IMR-90 (cell line): ENCODE measurements at regions not wholly inside any gene's neighbourhood (a gene's known extent, or its start where the extent isn't known, plus 50 kb on each side); places are given as distances from the start of the nearest gene placed in this dataset.

Experiments used
- ATAC-seq: fragments of 200-7000 bp; cut with Tn5 transposase; 2 replicates; pipeline ENCODE4 v1.9.1; 2020; ENCODE audit warnings: low read depth, mild to moderate bottlenecking, moderate library complexity
- BruUV-seq: library from RNA; stranded (reverse); fragments of 400-500 nt; replicated peaks from 2 replicates; lab custom pipeline; 2021; lab: Mats Ljungman, UMichigan
- CTCF ChIA-PET: fragments of 300-600 bp; formaldehyde crosslinking; extraction: SDS; loops from one replicate; lab custom pipeline; 2021; ENCODE audit warnings: antibody characterized with exemption; lab: Yijun Ruan, JAX
- POLR2A ChIA-PET: fragments of 300-600 bp; sonication (Branson Sonifier 250); formaldehyde crosslinking; loops from one replicate; lab custom pipeline; 2022; ENCODE audit warnings: antibody characterized with exemption; ENCODE audit not compliant: unreplicated experiment; lab: Charles Lee
- DNase-seq: peaks from one replicate; pipeline ENCODE4 v3.0.0; 2013
- H2AFZ ChIP-seq: replicated peaks from 2 replicates; pipeline ENCODE3; 2013; ENCODE audit warnings: low read length, mild to moderate bottlenecking; ENCODE audit not compliant: poor library complexity
- H2AK5ac ChIP-seq: 2 replicates; pipeline ENCODE4 v1.6.1; 2013; ENCODE audit warnings: low read depth, low read length, inconsistent platforms
- H2AK9ac ChIP-seq: replicated peaks from 2 replicates; pipeline ENCODE3; 2013; ENCODE audit warnings: mild to moderate bottlenecking, low read depth, low read length, moderate library complexity; ENCODE audit not compliant: poor library complexity
- H2BK120ac ChIP-seq: 2 replicates; pipeline ENCODE4 v1.6.1; 2013; ENCODE audit warnings: low read depth, low read length, inconsistent platforms
- H2BK15ac ChIP-seq: 3 replicates; pipeline ENCODE4 v1.6.1; 2013; ENCODE audit warnings: low read depth, low read length, inconsistent platforms
- H2BK20ac ChIP-seq: 2 replicates; pipeline ENCODE4 v1.6.1; 2013; ENCODE audit warnings: low read depth, mild to moderate bottlenecking, inconsistent platforms, low read length, moderate library complexity
- H2BK5ac ChIP-seq: 2 replicates; pipeline ENCODE4 v1.6.1; 2013; ENCODE audit warnings: mild to moderate bottlenecking, low read depth, low read length, inconsistent platforms; ENCODE audit not compliant: poor library complexity, severe bottlenecking
- H3K14ac ChIP-seq: replicated peaks from 2 replicates; pipeline ENCODE4 v1.6.1; 2013; ENCODE audit warnings: low read depth, low read length, inconsistent platforms
- H3K18ac ChIP-seq: 2 replicates; pipeline ENCODE4 v1.6.1; 2013; ENCODE audit warnings: low read depth, low read length, control low read depth
- H3K23ac ChIP-seq: 2 replicates; pipeline ENCODE4 v1.6.1; 2013; ENCODE audit warnings: low read depth, low read length, inconsistent platforms
- H3K27ac ChIP-seq: 2 replicates; pipeline ENCODE4 v1.5.1; 2013; ENCODE audit warnings: mild to moderate bottlenecking, control low read depth, low read length; ENCODE audit not compliant: insufficient read depth
- H3K27me3 ChIP-seq: 2 replicates; pipeline ENCODE4 v1.6.1; 2013; ENCODE audit warnings: low read length; ENCODE audit not compliant: control insufficient read depth, insufficient read depth
- H3K36me3 ChIP-seq: 2 replicates; pipeline ENCODE4 v1.6.1; 2013; ENCODE audit warnings: low read length, mixed read lengths; ENCODE audit not compliant: control insufficient read depth, insufficient read depth
- H3K4ac ChIP-seq: 2 replicates; pipeline ENCODE4 v1.6.1; 2013; ENCODE audit warnings: low read depth, low read length, inconsistent platforms
- H3K4me1 ChIP-seq: 2 replicates; pipeline ENCODE4 v1.6.1; 2013; ENCODE audit warnings: low read length, mixed read lengths; ENCODE audit not compliant: control insufficient read depth, insufficient read depth
- H3K4me2 ChIP-seq: 2 replicates; pipeline ENCODE4 v1.6.1; 2013; ENCODE audit warnings: low read depth, mild to moderate bottlenecking, control low read depth, low read length, moderate library complexity
- H3K4me3 ChIP-seq: 2 replicates; pipeline ENCODE4 v1.5.1; 2013; ENCODE audit warnings: low read depth, mild to moderate bottlenecking, control low read depth, low read length, moderate library complexity; ENCODE audit not compliant: insufficient read depth
- H3K56ac ChIP-seq: 2 replicates; pipeline ENCODE4 v1.6.1; 2013; ENCODE audit warnings: low read length, inconsistent platforms; ENCODE audit not compliant: insufficient read depth; ENCODE audit errors: extremely low read depth
- H3K79me1 ChIP-seq, 2 experiments: 2 replicates each; pipeline ENCODE4 v1.6.1; 2013; ENCODE audit warnings: low read length in 2 of 2, inconsistent platforms in 1 of 2, low read depth in 1 of 2
- H3K9ac ChIP-seq: 2 replicates; pipeline ENCODE4 v1.6.1; 2013; ENCODE audit warnings: low read depth, low read length, control low read depth
- H3K9me1 ChIP-seq: 2 replicates; pipeline ENCODE4 v1.6.1; 2013; ENCODE audit warnings: low read length, inconsistent platforms; ENCODE audit not compliant: insufficient read depth
- H3K9me3 ChIP-seq: 2 replicates; pipeline ENCODE4 v1.6.1; 2013; ENCODE audit warnings: low read length; ENCODE audit not compliant: control insufficient read depth, insufficient read depth
- H4K20me1 ChIP-seq: 2 replicates; pipeline ENCODE4 v1.6.1; 2013; ENCODE audit warnings: low read length, inconsistent platforms; ENCODE audit not compliant: insufficient read depth
- H4K5ac ChIP-seq: 2 replicates; pipeline ENCODE4 v1.6.1; 2013; ENCODE audit warnings: mild to moderate bottlenecking, low read depth, low read length, control low read depth
- H4K8ac ChIP-seq, 2 experiments: 2 replicates each; pipeline ENCODE4 v1.6.1; 2013; ENCODE audit warnings: low read depth in 2 of 2, low read length in 2 of 2, control low read depth in 1 of 2, inconsistent platforms in 1 of 2
- H4K91ac ChIP-seq: 2 replicates; pipeline ENCODE4 v1.6.1; 2013; ENCODE audit warnings: low read depth, low read length, inconsistent platforms; ENCODE audit not compliant: insufficient read depth
- BHLHE40 ChIP-seq: fragments of 150-350 bp; IDR thresholded peaks from 2 replicates; pipeline ENCODE4 v1.6.1; 2016; ENCODE audit warnings: mild to moderate bottlenecking, low read depth, low read length
- CEBPB ChIP-seq: IDR thresholded peaks from 2 replicates; pipeline ENCODE4 v1.6.1; 2012; ENCODE audit warnings: low read depth, low read length, improper control_type of control experiment
- CHD1 ChIP-seq: IDR thresholded peaks from 2 replicates; pipeline ENCODE4 v1.6.1; 2012; ENCODE audit warnings: low read depth, low read length, improper control_type of control experiment
- CTCF ChIP-seq: conservative IDR thresholded peaks from 2 replicates; pipeline ENCODE4 v1.5.1; 2012; ENCODE audit warnings: mild to moderate bottlenecking, low read depth, low read length, improper control_type of control experiment
- FOS ChIP-seq: fragments of 150-350 bp; IDR thresholded peaks from 2 replicates; pipeline ENCODE4 v1.6.1; 2016; ENCODE audit warnings: low read depth, low read length
- MAFK ChIP-seq: IDR thresholded peaks from 2 replicates; pipeline ENCODE4 v1.6.1; 2012; ENCODE audit warnings: low read depth, low read length, improper control_type of control experiment
- MAZ ChIP-seq: IDR thresholded peaks from 2 replicates; pipeline ENCODE4 v1.6.1; 2012; ENCODE audit warnings: low read depth, mild to moderate bottlenecking, low read length, improper control_type of control experiment, moderate library complexity, borderline replicate concordance
- MXI1 ChIP-seq: IDR thresholded peaks from 2 replicates; pipeline ENCODE4 v1.6.1; 2012; ENCODE audit warnings: low read depth, mild to moderate bottlenecking, low read length, moderate library complexity, borderline replicate concordance
- NFE2L2 ChIP-seq: fragments of 150-350 bp; IDR thresholded peaks from 2 replicates; pipeline ENCODE4 v1.6.1; 2016; ENCODE audit warnings: low read depth, mild to moderate bottlenecking, low read length
- POLR2A ChIP-seq: IDR thresholded peaks from 2 replicates; pipeline ENCODE4 v1.6.1; 2012; ENCODE audit warnings: mild to moderate bottlenecking, low read depth, low read length
- RAD21 ChIP-seq: IDR thresholded peaks from 2 replicates; pipeline ENCODE4 v1.6.1; 2012; ENCODE audit warnings: low read length, improper control_type of control experiment
- RCOR1 ChIP-seq: IDR thresholded peaks from 2 replicates; pipeline ENCODE4 v1.6.1; 2012; ENCODE audit warnings: mild to moderate bottlenecking, low read length, improper control_type of control experiment; ENCODE audit not compliant: insufficient replicate concordance
- RFX5 ChIP-seq: IDR thresholded peaks from 2 replicates; pipeline ENCODE4 v1.8.0; 2012; ENCODE audit warnings: low read depth, mild to moderate bottlenecking, low read length, moderate library complexity
- SMC3 ChIP-seq: fragments of 150-350 bp; IDR thresholded peaks from 2 replicates; pipeline ENCODE4 v1.6.1; 2016; ENCODE audit warnings: low read depth, mild to moderate bottlenecking, antibody characterized with exemption, low read length, moderate library complexity
- USF2 ChIP-seq: fragments of 150-350 bp; IDR thresholded peaks from 2 replicates; pipeline ENCODE4 v1.6.1; 2017; ENCODE audit warnings: mild to moderate bottlenecking, antibody characterized with exemption, low read length, low read depth
- WGBS, 2 experiments: methylation state at CpG; one replicate each; pipeline versions ENCODE4 v1.1.5 to v1.1.7; 2013; ENCODE audit warnings: missing lambda C conversion rate in 2 of 2; ENCODE audit not compliant: insufficient read length in 1 of 2; ENCODE audit errors: extremely low coverage in 2 of 2; 5-methylcytosine and 5-hydroxymethylcytosine counted together
- dilution Hi-C: fragments of 300-500 bp; cut with HindIII; formaldehyde crosslinking; loops from one replicate; pipeline ENCODE4 v1.14.3; 2018; ENCODE audit warnings: low sequenced_read_pairs; ENCODE audit not compliant: unreplicated experiment
- in situ Hi-C: fragments of 300-500 bp; cut with MboI; formaldehyde crosslinking; loops from 3 replicates; pipeline ENCODE4 v1.14.3; 2019; ENCODE audit warnings: low sequenced_read_pairs, inconsistent platforms, mixed read lengths
- intact Hi-C: fragments of 100-400 bp; cut with micrococcal nuclease; formaldehyde crosslinking; loops from 2 replicates; pipeline ENCODE4 v1.10.0; 2022
- TF ChIP-seq, protein P1 (sequence below): fragments of 150-350 bp; IDR thresholded peaks from 2 replicates; pipeline ENCODE4 v1.6.1; 2016; ENCODE audit warnings: low read depth, mild to moderate bottlenecking, low read length, moderate library complexity, borderline replicate concordance

DNA sequence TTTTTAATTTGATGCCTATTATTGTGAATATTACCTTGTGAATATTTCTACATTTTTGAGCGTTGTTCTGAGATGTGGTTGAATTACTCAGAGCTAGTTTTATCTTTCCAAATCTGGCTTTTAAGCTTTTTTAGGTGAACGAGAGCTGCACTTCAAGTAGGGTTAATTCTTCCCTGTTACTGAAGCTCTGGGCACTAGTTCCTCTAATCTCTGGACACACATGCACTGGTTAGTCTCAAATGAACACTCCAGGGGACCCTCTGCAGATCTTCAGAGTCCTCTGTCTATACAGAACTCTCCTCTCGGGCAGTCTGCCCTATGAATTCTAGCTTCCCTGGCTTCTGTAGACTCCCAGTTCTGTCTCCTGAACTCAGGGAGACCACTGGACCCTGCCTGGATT lies 237.5 kb upstream of the TBC1D5 start:
- H3K36me3 ChIP-seq: no peaks in the 10 kb centered on the region
- no peaks in the 10 kb centered on the region for H4K20me1 ChIP-seq
- H3K56ac ChIP-seq: no peak overlapping the region
- no peak overlapping the region for H3K14ac ChIP-seq
- no peak overlapping the region for H2AFZ ChIP-seq
- H2BK5ac ChIP-seq: no peak overlapping the region
- no peaks in the 10 kb centered on the region for H3K4me1 ChIP-seq
- H2AK5ac ChIP-seq: no peak overlapping the region
- H2BK15ac ChIP-seq: no peak overlapping the region
- H3K23ac ChIP-seq: no peak overlapping the region
- H3K9me3 ChIP-seq: no peaks in the 10 kb centered on the region
- no peak for TF ChIP-seq BHLHE40
- no peak for TF ChIP-seq RAD21
- TF ChIP-seq NFE2L2: no peak
- no peak for TF ChIP-seq SMC3
- TF ChIP-seq, protein P1, sequence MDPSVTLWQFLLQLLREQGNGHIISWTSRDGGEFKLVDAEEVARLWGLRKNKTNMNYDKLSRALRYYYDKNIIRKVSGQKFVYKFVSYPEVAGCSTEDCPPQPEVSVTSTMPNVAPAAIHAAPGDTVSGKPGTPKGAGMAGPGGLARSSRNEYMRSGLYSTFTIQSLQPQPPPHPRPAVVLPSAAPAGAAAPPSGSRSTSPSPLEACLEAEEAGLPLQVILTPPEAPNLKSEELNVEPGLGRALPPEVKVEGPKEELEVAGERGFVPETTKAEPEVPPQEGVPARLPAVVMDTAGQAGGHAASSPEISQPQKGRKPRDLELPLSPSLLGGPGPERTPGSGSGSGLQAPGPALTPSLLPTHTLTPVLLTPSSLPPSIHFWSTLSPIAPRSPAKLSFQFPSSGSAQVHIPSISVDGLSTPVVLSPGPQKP: no peak
- TF ChIP-seq RCOR1: no peak
- no peak for TF ChIP-seq CHD1
- TF ChIP-seq FOS: no peak
- no peak for TF ChIP-seq MAZ
- TF ChIP-seq CTCF: no peak
- TF ChIP-seq CEBPB: no peak
- TF ChIP-seq RFX5: no peak
- TF ChIP-seq MXI1: no peak
- TF ChIP-seq POLR2A: no peak
- TF ChIP-seq MAFK: no peak
- TF ChIP-seq USF2: no peak
- no peak overlapping the region for H3K9ac ChIP-seq
- no peak for DNase-seq
- CTCF ChIA-PET: no interaction called here
- H3K4me2 ChIP-seq: no peak overlapping the region
- H2BK20ac ChIP-seq: no peak overlapping the region
- no peaks in the 10 kb centered on the region for H3K79me1 ChIP-seq
- no peak overlapping the region for H4K91ac ChIP-seq
- dilution Hi-C loops (no loop called here), in situ Hi-C loops (no loop called here), intact Hi-C loops (no loop called here)
- no peak overlapping the region for H4K5ac ChIP-seq
- ATAC-seq: no peak
- no peak overlapping the region for H4K8ac ChIP-seq
- POLR2A ChIA-PET: no interaction called here
- H3K4ac ChIP-seq: no peak overlapping the region
- no CpG with 5 or more reads among the region's 3 CpGs for WGBS, 2 experiments
- no peaks in the 10 kb centered on the region for H3K27me3 ChIP-seq
- no peak overlapping the region for H3K18ac ChIP-seq
- BruUV-seq: no TSS peak
- no peak overlapping the region for H2BK120ac ChIP-seq
- H2AK9ac ChIP-seq: no peak overlapping the region
- no peak overlapping the region for H3K27ac ChIP-seq
- no peaks in the 10 kb centered on the region for H3K9me1 ChIP-seq
- H3K4me3 ChIP-seq: no peak overlapping the region
